Naive thymus-derived CD4-positive, alpha-beta T cell (primary cell): ENCODE measurements at regions not wholly inside any gene's neighbourhood (a gene's known extent, or its start where the extent isn't known, plus 50 kb on each side); places are given as distances from the start of the nearest gene placed in this dataset.

Experiments used
- ATAC-seq: fragments of 150-1000 bp; cut with Tn5 transposase; 2 replicates; pipeline ENCODE4 v1.10.0; 2021; ENCODE audit warnings: mild to moderate bottlenecking, moderate library complexity
- CTCF ChIA-PET: fragments of 350-600 bp; sonication (Branson Sonifier 250); formaldehyde crosslinking; loops from one replicate; lab custom pipeline; 2021; ENCODE audit warnings: antibody characterized with exemption; lab: Charles Lee
- POLR2A ChIA-PET: fragments of 350-600 bp; sonication (Branson Sonifier 250); formaldehyde crosslinking; loops from one replicate; lab custom pipeline; 2021; ENCODE audit warnings: antibody characterized with exemption, inconsistent platforms; lab: Charles Lee
- DNase-seq, 9 donors: peaks; one replicate each; pipeline versions ENCODE4 v3.0.0 to v3.0.0-alpha.2; 2020 to 2022; ENCODE audit warnings: mixed read lengths in 1 of 9
- H3K27ac ChIP-seq: one replicate; pipeline ENCODE4 v1.7.0; 2013; ENCODE audit warnings: mild to moderate bottlenecking, low read depth, low read length, moderate library complexity
- H3K27me3 ChIP-seq, 2 donors: one replicate each; pipeline ENCODE4 v1.7.0; 2013; ENCODE audit warnings: low read length in 2 of 2, mild to moderate bottlenecking in 2 of 2, moderate library complexity in 2 of 2; ENCODE audit not compliant: control insufficient read depth in 2 of 2, insufficient read depth in 2 of 2
- H3K36me3 ChIP-seq, 3 experiments: 1 replicate in 2 of 3; 2 replicates in 1 of 3; pipeline ENCODE4 v1.7.0; 2013; ENCODE audit warnings: low read length in 3 of 3, mild to moderate bottlenecking in 3 of 3, moderate library complexity in 1 of 3; ENCODE audit not compliant: insufficient read depth in 3 of 3, control insufficient read depth in 2 of 3
- H3K4me1 ChIP-seq, 2 donors: one replicate each; pipeline ENCODE4 v1.7.0; 2013; ENCODE audit warnings: low read length in 2 of 2, mild to moderate bottlenecking in 2 of 2, moderate library complexity in 1 of 2; ENCODE audit not compliant: control insufficient read depth in 2 of 2, insufficient read depth in 2 of 2
- H3K4me3 ChIP-seq: 2 replicates; pipeline ENCODE4 v1.7.0; 2013; ENCODE audit warnings: mild to moderate bottlenecking, low read length
- H3K9me3 ChIP-seq, 3 experiments: 1 replicate in 2 of 3; 2 replicates in 1 of 3; pipeline ENCODE4 v1.7.0; 2013; ENCODE audit warnings: low read length in 3 of 3; ENCODE audit not compliant: control insufficient read depth in 2 of 3
- H3K27ac Mint-ChIP-seq, 9 donors: one replicate each; pipeline ENCODE4 v1.8.0; 2020 to 2022; ENCODE audit warnings: mixed read lengths in 9 of 9, mild to moderate bottlenecking in 8 of 9, moderate library complexity in 5 of 9, inconsistent platforms in 2 of 9
- H3K27me3 Mint-ChIP-seq, 5 donors: one replicate each; pipeline ENCODE4 v1.8.0; 2021 to 2022; ENCODE audit warnings: mixed read lengths in 5 of 5, mild to moderate bottlenecking in 1 of 5
- H3K36me3 Mint-ChIP-seq, 5 donors: one replicate each; pipeline ENCODE4 v1.8.0; 2020 to 2022; ENCODE audit warnings: mixed read lengths in 5 of 5, mild to moderate bottlenecking in 3 of 5, inconsistent platforms in 1 of 5
- H3K4me1 Mint-ChIP-seq, 7 donors: one replicate each; pipeline ENCODE4 v1.8.0; 2020 to 2022; ENCODE audit warnings: mixed read lengths in 7 of 7, mild to moderate bottlenecking in 3 of 7, inconsistent platforms in 1 of 7
- H3K4me3 Mint-ChIP-seq, 10 donors: one replicate each; pipeline ENCODE4 v1.8.0; 2020 to 2022; ENCODE audit warnings: mild to moderate bottlenecking in 10 of 10, mixed read lengths in 10 of 10, moderate library complexity in 6 of 10, inconsistent platforms in 2 of 10
- H3K9me3 Mint-ChIP-seq, 11 donors: one replicate each; pipeline ENCODE4 v1.8.0; 2020 to 2022; ENCODE audit warnings: mixed read lengths in 11 of 11, mild to moderate bottlenecking in 4 of 11, inconsistent platforms in 1 of 11, moderate library complexity in 1 of 11
- intact Hi-C, 2 donors: fragments of 100-400 bp; cut with micrococcal nuclease; formaldehyde crosslinking; loops; one replicate each; pipeline ENCODE4 v1.15.1; 2023

DNA sequence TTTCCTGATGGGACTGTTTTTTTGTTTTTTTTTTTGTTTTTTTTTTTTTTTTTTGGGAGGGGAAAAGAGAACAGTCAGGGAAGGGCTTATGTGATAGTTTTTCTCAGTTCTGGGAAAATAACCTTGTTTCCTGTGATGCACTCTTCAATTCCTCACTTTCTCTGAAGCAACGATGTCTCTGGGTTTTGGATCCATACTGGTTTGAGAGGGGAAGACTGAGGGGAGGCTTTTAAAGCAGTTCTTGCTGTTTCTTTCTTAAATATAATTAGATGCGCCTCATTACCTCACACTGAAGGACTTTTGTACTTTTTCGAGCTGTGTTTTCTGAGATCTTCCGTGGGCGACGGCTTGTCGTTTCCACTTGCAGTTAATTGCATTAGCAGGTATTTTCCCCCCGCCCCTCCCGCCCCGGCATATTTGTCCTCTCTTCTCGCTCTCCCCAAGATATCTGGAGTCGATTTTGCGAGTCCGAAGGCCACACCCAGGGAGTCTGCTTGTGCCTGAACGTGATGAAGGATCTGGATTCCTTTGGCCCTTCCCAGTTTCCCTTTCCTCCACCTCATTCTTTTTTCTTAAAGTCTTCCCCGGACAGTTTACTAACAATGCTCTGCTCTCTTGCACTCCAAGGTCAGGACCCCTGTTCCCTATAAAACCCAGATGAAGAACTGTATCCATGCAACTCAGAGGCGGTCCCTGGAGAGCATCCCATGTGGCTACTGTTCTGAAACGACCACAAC is 125.2 kb upstream of the ZFHX3 start:
- H3K4me3 Mint-ChIP-seq = no peak overlapping the region
- no peak for ATAC-seq
- no peaks in the 10 kb centered on the region for H3K27me3 ChIP-seq
- H3K4me1 Mint-ChIP-seq = peaks cover 0 to under 1% (median 0%) of the 10 kb centered on the region in 7 donors
- no peaks in the 10 kb centered on the region for H3K36me3 Mint-ChIP-seq
- H3K9me3 ChIP-seq = no peaks in the 10 kb centered on the region
- H3K4me1 ChIP-seq = no peaks in the 10 kb centered on the region
- H3K4me3 ChIP-seq = no peak overlapping the region
- CTCF ChIA-PET = no interaction called here
- H3K27me3 Mint-ChIP-seq = peaks cover 0 to 4% (median 0%) of the 10 kb centered on the region in 5 donors
- intact Hi-C loops = no loop called here
- no peak overlapping the region for H3K27ac Mint-ChIP-seq
- no peaks in the 10 kb centered on the region for H3K36me3 ChIP-seq
- no peak overlapping the region for H3K27ac ChIP-seq
- peaks cover 0 to 8% (median 0%) of the 10 kb centered on the region in 11 donors for H3K9me3 Mint-ChIP-seq
- POLR2A ChIA-PET = no interaction called here
- no peak for DNase-seq

DNA sequence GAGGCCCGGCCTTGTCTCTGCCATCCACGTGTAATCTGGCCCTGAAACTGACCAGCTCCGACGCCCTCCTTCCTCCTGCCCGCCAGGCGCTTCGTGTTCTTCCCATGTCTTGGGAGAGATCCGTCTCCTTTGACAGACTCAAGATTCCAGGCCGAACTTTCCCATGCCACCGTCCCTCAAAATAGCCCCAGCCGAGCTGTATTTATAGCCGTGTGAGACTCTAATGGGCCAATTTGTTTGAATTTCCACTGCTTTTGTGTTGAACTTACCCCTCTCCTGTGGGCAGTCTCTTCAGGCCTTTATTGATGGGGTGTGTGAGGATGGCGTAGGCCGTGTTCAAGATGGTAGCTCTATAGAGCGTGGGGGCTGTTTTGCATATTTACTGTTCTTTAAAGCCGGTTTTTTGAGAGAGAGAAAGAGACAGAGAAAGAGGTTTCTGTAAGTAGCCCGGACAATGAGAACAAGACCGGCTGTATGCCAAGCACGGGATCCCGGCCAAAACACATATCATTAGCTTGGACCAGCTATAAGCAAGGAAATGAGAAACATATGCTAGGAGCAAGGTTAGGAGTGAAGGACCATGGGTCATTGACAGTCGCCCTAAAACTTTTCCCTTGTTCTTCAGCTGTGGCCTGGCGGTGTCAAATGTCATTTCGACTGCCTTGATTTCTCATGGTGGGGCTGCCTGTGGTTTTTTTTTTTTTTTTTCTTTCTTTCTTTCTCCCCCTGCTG is 124.5 kb upstream of the ZFHX3 start:
- intact Hi-C loops = no loop called here
- Histone ChIP-seq H3K4me3 (no peak overlapping the region), H3K9me3 (no peaks in the 10 kb centered on the region), H3K27me3 (no peaks in the 10 kb centered on the region), H3K27ac (no peak overlapping the region), H3K4me1 (no peaks in the 10 kb centered on the region), H3K36me3 (no peaks in the 10 kb centered on the region)
- Mint-ChIP-seq H3K4me3 (no peak overlapping the region), H3K27ac (peak overlapping the region in 1 of 9 donors; percentile 62), H3K4me1 (peaks cover 0 to 8% (median 7%) of the 10 kb centered on the region in 7 donors), H3K27me3 (peaks cover 0 to 7% (median 0%) of the 10 kb centered on the region in 5 donors), H3K9me3 (peaks cover 0 to 8% (median 0%) of the 10 kb centered on the region in 11 donors), H3K36me3 (no peaks in the 10 kb centered on the region)
- ATAC-seq (no peak), DNase-seq (no peak)
- ChIA-PET POLR2A (no interaction called here), CTCF (no interaction called here)

DNA sequence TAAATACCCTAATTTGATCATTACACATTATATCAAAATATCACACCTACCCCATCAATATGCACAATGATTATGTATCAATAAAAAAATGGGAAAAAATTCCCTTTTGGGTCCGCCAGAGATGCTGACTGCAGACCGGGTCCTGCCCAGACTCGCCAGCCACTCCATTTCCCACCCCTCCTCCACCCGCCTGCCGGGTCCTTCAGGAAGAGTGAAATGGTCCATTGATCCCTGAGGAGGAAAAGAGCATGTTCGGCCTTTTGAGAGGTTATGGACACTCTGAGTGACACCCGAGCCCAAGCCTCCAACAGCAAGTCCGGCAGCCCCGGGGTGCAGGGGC is 123.9 kb upstream of the ZFHX3 start:
- no peak overlapping the region for H3K27ac Mint-ChIP-seq
- Histone ChIP-seq H3K9me3 (no peaks in the 10 kb centered on the region), H3K4me1 (no peaks in the 10 kb centered on the region), H3K27me3 (no peaks in the 10 kb centered on the region), H3K27ac (no peak overlapping the region), H3K36me3 (no peaks in the 10 kb centered on the region), H3K4me3 (no peak overlapping the region)
- peaks cover 1 to 13% (median 11%) of the 10 kb centered on the region in 7 donors for H3K4me1 Mint-ChIP-seq
- peaks cover 0 to 8% (median 0%) of the 10 kb centered on the region in 11 donors for H3K9me3 Mint-ChIP-seq
- CTCF ChIA-PET = no interaction called here
- peaks cover 0 to 7% (median 0%) of the 10 kb centered on the region in 5 donors for H3K27me3 Mint-ChIP-seq
- no peak overlapping the region for H3K4me3 Mint-ChIP-seq
- POLR2A ChIA-PET = no interaction called here
- DNase-seq (no peak), ATAC-seq (no peak)
- H3K36me3 Mint-ChIP-seq = no peaks in the 10 kb centered on the region
- intact Hi-C loops = no loop called here

DNA sequence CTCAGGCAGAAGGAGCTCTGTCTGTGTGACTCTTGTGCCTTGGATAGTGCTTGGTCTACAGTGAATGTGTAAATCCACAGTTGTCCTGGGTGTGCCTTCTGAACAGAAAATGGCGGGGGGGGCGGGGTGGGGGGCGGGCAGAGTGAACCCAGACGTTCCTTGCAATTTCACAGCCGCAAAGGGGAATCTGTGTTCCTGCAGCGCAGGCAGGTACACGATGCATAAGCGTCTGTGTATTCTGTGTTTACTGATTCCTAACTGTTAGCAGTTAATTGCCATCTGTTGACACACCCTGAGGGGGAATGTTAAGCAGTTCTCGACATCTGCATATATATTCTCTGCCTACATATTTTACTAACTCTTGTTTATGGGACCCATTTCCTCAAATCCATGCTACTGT is 123.5 kb upstream of the ZFHX3 start:
- ATAC-seq (no peak), DNase-seq (no peak)
- peaks cover 0 to 4% (median 0%) of the 10 kb centered on the region in 11 donors for H3K9me3 Mint-ChIP-seq
- H3K27ac Mint-ChIP-seq = no peak overlapping the region
- intact Hi-C loops = no loop called here
- Histone ChIP-seq H3K4me3 (no peak overlapping the region), H3K27me3 (no peaks in the 10 kb centered on the region), H3K36me3 (no peaks in the 10 kb centered on the region), H3K27ac (no peak overlapping the region), H3K9me3 (no peaks in the 10 kb centered on the region), H3K4me1 (no peaks in the 10 kb centered on the region)
- H3K4me3 Mint-ChIP-seq = no peak overlapping the region
- peaks cover 6 to 18% (median 16%) of the 10 kb centered on the region in 7 donors for H3K4me1 Mint-ChIP-seq
- peaks cover 0 to 7% (median 0%) of the 10 kb centered on the region in 5 donors for H3K27me3 Mint-ChIP-seq
- CTCF ChIA-PET = no interaction called here
- H3K36me3 Mint-ChIP-seq = no peaks in the 10 kb centered on the region
- POLR2A ChIA-PET = no interaction called here

DNA sequence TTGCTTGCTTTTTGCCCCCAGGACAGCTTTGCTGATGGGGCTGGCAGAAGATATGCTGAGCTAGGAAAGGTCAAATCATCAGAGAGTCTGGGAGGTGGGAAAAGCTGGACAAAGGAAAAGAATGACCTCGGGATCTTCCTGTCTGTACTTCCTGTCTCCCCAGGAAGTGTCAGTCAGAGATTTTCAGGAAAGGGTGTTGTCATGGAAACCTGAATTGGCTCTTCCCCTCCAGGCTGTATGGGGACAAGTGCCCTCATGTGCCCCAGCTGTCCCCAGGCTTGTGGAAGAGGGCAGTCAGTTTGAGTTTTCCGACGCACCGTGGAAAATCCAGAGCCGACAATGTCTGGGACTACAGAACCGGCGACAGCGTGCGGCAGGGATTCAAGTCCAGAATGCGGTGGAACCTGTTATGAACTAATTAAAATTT is 122.7 kb upstream of the ZFHX3 start:
- Histone ChIP-seq H3K36me3 (no peaks in the 10 kb centered on the region), H3K27me3 (no peaks in the 10 kb centered on the region), H3K27ac (no peak overlapping the region), H3K9me3 (no peaks in the 10 kb centered on the region), H3K4me1 (no peaks in the 10 kb centered on the region), H3K4me3 (no peak overlapping the region)
- intact Hi-C loops = no loop called here
- ATAC-seq (no peak), DNase-seq (no peak)
- CTCF ChIA-PET = no interaction called here
- Mint-ChIP-seq H3K9me3 (peaks cover 0 to 4% (median 0%) of the 10 kb centered on the region in 11 donors), H3K36me3 (no peaks in the 10 kb centered on the region), H3K27ac (no peak overlapping the region), H3K27me3 (peaks cover 0 to 7% (median 0%) of the 10 kb centered on the region in 5 donors), H3K4me3 (no peak overlapping the region), H3K4me1 (peaks cover 8 to 25% (median 21%) of the 10 kb centered on the region in 7 donors)
- POLR2A ChIA-PET = no interaction called here

DNA sequence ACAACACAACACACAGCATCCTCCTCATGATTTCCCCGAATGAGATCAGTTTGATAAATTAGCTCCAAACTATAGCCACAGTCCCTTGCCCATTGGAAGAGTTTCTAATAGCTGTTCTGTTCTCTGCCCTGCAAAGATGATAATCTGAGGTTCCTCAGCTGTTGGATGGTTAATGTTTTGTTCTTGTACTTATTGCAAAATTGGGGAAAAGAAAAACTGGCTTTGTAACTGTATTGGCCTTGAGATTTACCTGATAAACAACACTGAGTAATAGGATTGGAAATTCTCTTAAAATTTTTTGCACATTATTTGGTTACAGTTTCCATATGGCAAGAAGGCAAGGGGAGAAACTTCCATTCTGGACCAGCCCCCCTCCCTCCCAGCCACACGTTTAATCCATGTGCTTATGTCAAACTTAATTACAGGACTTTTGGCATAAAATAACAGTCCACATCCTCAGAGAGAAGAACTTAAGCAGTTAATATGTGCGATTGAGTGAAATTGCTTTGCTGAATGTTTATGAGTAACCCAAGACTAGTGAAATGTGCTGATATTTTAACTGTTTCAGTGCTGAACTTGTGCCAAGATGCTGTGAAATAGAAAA is 119.1 kb upstream of the ZFHX3 start:
- Mint-ChIP-seq H3K9me3 (peaks cover 0 to 4% (median 0%) of the 10 kb centered on the region in 11 donors), H3K27ac (no peak overlapping the region), H3K36me3 (no peaks in the 10 kb centered on the region), H3K27me3 (peaks cover 0 to 7% (median 0%) of the 10 kb centered on the region in 5 donors), H3K4me1 (peaks cover 8 to 25% (median 21%) of the 10 kb centered on the region in 7 donors), H3K4me3 (peak overlapping the region in 9 of 10 donors; percentile 4 to 64 (median 33))
- DNase-seq (no peak), ATAC-seq (no peak)
- no peak overlapping the region for H3K27ac ChIP-seq
- intact Hi-C loops = no loop called here
- no peaks in the 10 kb centered on the region for H3K36me3 ChIP-seq
- no peaks in the 10 kb centered on the region for H3K9me3 ChIP-seq
- ChIA-PET CTCF (no interaction called here), POLR2A (no interaction called here)
- no peaks in the 10 kb centered on the region for H3K4me1 ChIP-seq
- H3K4me3 ChIP-seq = no peak overlapping the region
- no peaks in the 10 kb centered on the region for H3K27me3 ChIP-seq
